ENCODE measurements at regions not wholly inside any gene's neighbourhood (a gene's known extent, or its start where the extent isn't known, plus 50 kb on each side); places are given as distances from the start of the nearest gene placed in this dataset.

GRCh38 chr2:136239079-136239685 is 121.2 kb upstream of the CXCR4 start:
- H3K23ac ChIP-seq (ENCODE audit: insufficient read length, low read depth, low read length) = no peak overlapping the region
- no peak overlapping the region for H3K18ac ChIP-seq (ENCODE audit: insufficient read length, low read depth, low read length)
- H3K14ac ChIP-seq (ENCODE audit: insufficient read depth, low read length) = no peak overlapping the region
- no peak overlapping the region for H3T11ph ChIP-seq (ENCODE audit: low read length)
- H3K27me3 ChIP-seq (ENCODE audit: insufficient read depth, low read length) = no peaks in the 10 kb centered on the region
- Mint-ChIP-seq H3K36me3 (ENCODE audit: insufficient read depth in 1 of 3, low read depth in 3 of 3) (no peaks in the 10 kb centered on the region), H3K4me3 (no peak overlapping the region), H3K4me1 (peaks cover 6 to 12% of the 10 kb centered on the region in 2 experiments), H3K27me3 (ENCODE audit: low read depth) (no peaks in the 10 kb centered on the region; the same call in 1 of the 2 replicates), H3K27ac (no peak overlapping the region), H3K9me3 (no peaks in the 10 kb centered on the region)
- H3K4ac ChIP-seq (ENCODE audit: low read depth, low read length) = no peak overlapping the region
- no peak overlapping the region for H4K5ac ChIP-seq (ENCODE audit: insufficient read length, low read depth, low read length)
- no peak for DNase-seq
- no peak overlapping the region for H2BK5ac ChIP-seq (ENCODE audit: insufficient read length, low read length)
- no peaks in the 10 kb centered on the region; the same call in 1 of the 2 replicates for H3K4me1 ChIP-seq (ENCODE audit: insufficient read depth, low read length)
- no peak overlapping the region for H2AK5ac ChIP-seq (ENCODE audit: insufficient read length, low read length)
- no peak overlapping the region for H4K91ac ChIP-seq (ENCODE audit: insufficient read length, low read depth, low read length)
- H2BK12ac ChIP-seq (ENCODE audit: insufficient read length, low read depth, low read length) = no peak overlapping the region
- H3K56ac ChIP-seq (ENCODE audit: insufficient read length, low read depth, low read length) = no peak overlapping the region
- no peak overlapping the region for H3K4me2 ChIP-seq (ENCODE audit: insufficient read depth, insufficient read length, low read length)
- no peak overlapping the region for H2AFZ ChIP-seq (ENCODE audit: low read length)
- H3K79me1 ChIP-seq (ENCODE audit: insufficient read depth, low read depth, low read length, poor library complexity, severe bottlenecking) = no peaks in the 10 kb centered on the region
- no peak overlapping the region for H2BK15ac ChIP-seq (ENCODE audit: low read depth, low read length)
- no peaks in the 10 kb centered on the region for H3K79me2 ChIP-seq (ENCODE audit: insufficient read depth, low read length)
- no peak for TF ChIP-seq CTCF (conservative IDR thresholded peaks at IDR 0.05)
- no peak overlapping the region for H2BK20ac ChIP-seq (ENCODE audit: low read depth, low read length, poor library complexity, severe bottlenecking)
- WGBS (ENCODE audit: extremely low coverage, insufficient read length, low lambda C conversion rate) = no CpG with 5 or more reads among the region's 3 CpGs
- no peak overlapping the region for H3K27ac ChIP-seq (ENCODE audit: insufficient read length, low read depth, low read length)
- no peak overlapping the region for H2BK120ac ChIP-seq (ENCODE audit: low read depth, low read length, poor library complexity, severe bottlenecking)
- no peaks in the 10 kb centered on the region for H3K23me2 ChIP-seq (ENCODE audit: insufficient read length, low read depth, low read length, poor library complexity, severe bottlenecking)
- no peaks in the 10 kb centered on the region for H3K9me3 ChIP-seq (ENCODE audit: control insufficient read depth, low read depth, low read length)
- H4K20me1 ChIP-seq (ENCODE audit: control insufficient read depth, insufficient read depth, insufficient read length) = no peaks in the 10 kb centered on the region
- H3K9ac ChIP-seq (ENCODE audit: extremely low read depth, insufficient read length, low read length) = no peak overlapping the region
- H4K8ac ChIP-seq (replicated peaks; ENCODE audit: insufficient read length, low read depth, low read length) = no peak overlapping the region
